Loucy (cell line): ENCODE measurements at regions not wholly inside any gene's neighbourhood (a gene's known extent, or its start where the extent isn't known, plus 50 kb on each side); places are given as distances from the start of the nearest gene placed in this dataset.

ENCODE experiments used
- CTCF ChIP-seq: fragments of 200-600 bp; sonication (generic); conservative IDR thresholded peaks from 2 replicates; pipeline ENCODE4 v1.5.1; 2014; ENCODE audit warnings: mild to moderate bottlenecking, antibody characterized with exemption, low read length
- EZH2phosphoT487 ChIP-seq: fragments of 200-600 bp; IDR thresholded peaks from 2 replicates; pipeline ENCODE4 v1.6.1; 2018; ENCODE audit warnings: antibody characterized with exemption, mild to moderate bottlenecking, moderate library complexity, borderline replicate concordance

GRCh38 chrX:138771047-138771446 is 59.5 kb upstream of the FGF13 start:
- TF ChIP-seq CTCF (no peak), EZH2phosphoT487 (no peak)
